Rectal smooth muscle tissue (tissue), 1 donor: ENCODE measurements at regions not wholly inside any gene's neighbourhood (a gene's known extent, or its start where the extent isn't known, plus 50 kb on each side); places are given as distances from the start of the nearest gene placed in this dataset.

Experiments used
- H3K27ac ChIP-seq: one replicate; pipeline ENCODE4 v1.7.0; 2013; ENCODE audit warnings: low read depth, low read length, inconsistent platforms
- H3K27me3 ChIP-seq: one replicate; pipeline ENCODE4 v1.7.0; 2013; ENCODE audit warnings: low read length; ENCODE audit not compliant: control insufficient read depth, insufficient read depth
- H3K36me3 ChIP-seq: one replicate; pipeline ENCODE4 v1.7.0; 2013; ENCODE audit warnings: low read length; ENCODE audit not compliant: control insufficient read depth, insufficient read depth
- H3K4me1 ChIP-seq: one replicate; pipeline ENCODE4 v1.7.0; 2013; ENCODE audit warnings: low read length; ENCODE audit not compliant: control insufficient read depth, insufficient read depth
- H3K4me3 ChIP-seq: one replicate; pipeline ENCODE4 v1.7.0; 2013; ENCODE audit warnings: low read length
- H3K9ac ChIP-seq: one replicate; pipeline ENCODE4 v1.7.0; 2013; ENCODE audit warnings: low read length

- no peak overlapping the region for H3K4me3 ChIP-seq
- H3K9ac ChIP-seq = no peak overlapping the region
- no peak overlapping the region for H3K27ac ChIP-seq
- no peaks in the 10 kb centered on the region for H3K27me3 ChIP-seq
- H3K36me3 ChIP-seq = no peaks in the 10 kb centered on the region
- H3K4me1 ChIP-seq = no peaks in the 10 kb centered on the region
Measured at GRCh38 chr13:24066405-24067295, 93.9 kb upstream of the SPATA13 start.

GRCh38 chr13:24068472-24068871 is 92.0 kb upstream of the SPATA13 start:
- Histone ChIP-seq H3K4me1 (no peaks in the 10 kb centered on the region), H3K36me3 (no peaks in the 10 kb centered on the region), H3K27me3 (no peaks in the 10 kb centered on the region), H3K4me3 (no peak overlapping the region), H3K9ac (no peak overlapping the region), H3K27ac (no peak overlapping the region)

- H3K4me3 ChIP-seq = no peak overlapping the region
- no peaks in the 10 kb centered on the region for H3K27me3 ChIP-seq
- no peak overlapping the region for H3K27ac ChIP-seq
- no peaks in the 10 kb centered on the region for H3K4me1 ChIP-seq
- no peak overlapping the region for H3K9ac ChIP-seq
- no peaks in the 10 kb centered on the region for H3K36me3 ChIP-seq
Measured at GRCh38 chr13:24071016-24071415, 89.5 kb upstream of the SPATA13 start.

- Histone ChIP-seq H3K27me3 (no peaks in the 10 kb centered on the region), H3K4me3 (no peak overlapping the region), H3K36me3 (no peaks in the 10 kb centered on the region), H3K27ac (no peak overlapping the region), H3K4me1 (no peaks in the 10 kb centered on the region), H3K9ac (no peak overlapping the region)
Measured at GRCh38 chr13:24071423-24072075, 89.0 kb upstream of the SPATA13 start.

- H3K27me3 ChIP-seq = no peaks in the 10 kb centered on the region
- no peak overlapping the region for H3K27ac ChIP-seq
- H3K36me3 ChIP-seq = no peaks in the 10 kb centered on the region
- no peaks in the 10 kb centered on the region for H3K4me1 ChIP-seq
- no peak overlapping the region for H3K4me3 ChIP-seq
- no peak overlapping the region for H3K9ac ChIP-seq
Measured at GRCh38 chr13:24073657-24074056, 86.9 kb upstream of the SPATA13 start.

- Histone ChIP-seq H3K36me3 (no peaks in the 10 kb centered on the region), H3K9ac (no peak overlapping the region), H3K4me1 (peaks cover under 1% of the 10 kb centered on the region), H3K4me3 (no peak overlapping the region), H3K27ac (no peak overlapping the region), H3K27me3 (no peaks in the 10 kb centered on the region)
Measured at GRCh38 chr13:24074678-24075077, 85.8 kb upstream of the SPATA13 start.

GRCh38 chr13:24075137-24075975 is 85.2 kb upstream of the SPATA13 start:
- Histone ChIP-seq H3K4me3 (no peak overlapping the region), H3K9ac (no peak overlapping the region), H3K36me3 (no peaks in the 10 kb centered on the region), H3K27ac (no peak overlapping the region), H3K4me1 (peaks cover 3% of the 10 kb centered on the region), H3K27me3 (no peaks in the 10 kb centered on the region)

- Histone ChIP-seq H3K4me3 (no peak overlapping the region), H3K36me3 (no peaks in the 10 kb centered on the region), H3K9ac (no peak overlapping the region), H3K27ac (no peak overlapping the region), H3K4me1 (peaks cover 6% of the 10 kb centered on the region), H3K27me3 (no peaks in the 10 kb centered on the region)
Measured at GRCh38 chr13:24076109-24076508, 84.4 kb upstream of the SPATA13 start.

GRCh38 chr13:24076636-24077035 is 83.9 kb upstream of the SPATA13 start:
- no peaks in the 10 kb centered on the region for H3K27me3 ChIP-seq
- peaks cover 6% of the 10 kb centered on the region for H3K4me1 ChIP-seq
- no peak overlapping the region for H3K4me3 ChIP-seq
- H3K9ac ChIP-seq = no peak overlapping the region
- no peaks in the 10 kb centered on the region for H3K36me3 ChIP-seq
- no peak overlapping the region for H3K27ac ChIP-seq

- no peak overlapping the region for H3K27ac ChIP-seq
- no peak overlapping the region for H3K9ac ChIP-seq
- H3K4me3 ChIP-seq = no peak overlapping the region
- no peaks in the 10 kb centered on the region for H3K27me3 ChIP-seq
- peaks cover 6% of the 10 kb centered on the region for H3K4me1 ChIP-seq
- no peaks in the 10 kb centered on the region for H3K36me3 ChIP-seq
Measured at GRCh38 chr13:24080134-24080533, 80.4 kb upstream of the SPATA13 start.

GRCh38 chr13:24081387-24081786 is 79.1 kb upstream of the SPATA13 start:
- Histone ChIP-seq H3K4me1 (peaks cover 6% of the 10 kb centered on the region), H3K9ac (no peak overlapping the region), H3K27ac (no peak overlapping the region), H3K27me3 (no peaks in the 10 kb centered on the region), H3K36me3 (no peaks in the 10 kb centered on the region), H3K4me3 (no peak overlapping the region)

GRCh38 chr13:24083141-24083540 is 77.4 kb upstream of the SPATA13 start:
- H3K27ac ChIP-seq = no peak overlapping the region
- no peak overlapping the region for H3K9ac ChIP-seq
- H3K4me3 ChIP-seq = no peak overlapping the region

More at GRCh38 chr13:24083141-24083540, 77.4 kb upstream of the SPATA13 start:
- Histone ChIP-seq H3K4me1 (peaks cover 6% of the 10 kb centered on the region), H3K27me3 (no peaks in the 10 kb centered on the region), H3K36me3 (no peaks in the 10 kb centered on the region)
